Mucosa of descending colon (tissue), 3 donors: ENCODE measurements at regions not wholly inside any gene's neighbourhood (a gene's known extent, or its start where the extent isn't known, plus 50 kb on each side); places are given as distances from the start of the nearest gene placed in this dataset.

Experiments
- ATAC-seq: fragments of 200-7000 bp; cut with Tn5 transposase; one replicate; pipeline ENCODE4 v1.9.1; 2020; ENCODE audit warnings: mild to moderate bottlenecking, moderate library complexity
- DNase-seq, 3 donors: peaks; one replicate each; pipeline ENCODE4 v3.0.0-alpha.2; 2020
- H3K36me3 ChIP-seq: fragments of 200-600 bp; one replicate; pipeline ENCODE4 v1.8.0; 2021; ENCODE audit warnings: low read depth, mild to moderate bottlenecking
- H3K4me1 ChIP-seq: fragments of 200-600 bp; one replicate; pipeline ENCODE4 v1.8.0; 2021; ENCODE audit warnings: low read depth, mild to moderate bottlenecking
- H3K4me3 ChIP-seq: fragments of 200-600 bp; one replicate; pipeline ENCODE4 v1.8.0; 2021; ENCODE audit warnings: mild to moderate bottlenecking
- H3K9me3 ChIP-seq: fragments of 200-600 bp; one replicate; pipeline ENCODE4 v1.8.0; 2021; ENCODE audit warnings: mild to moderate bottlenecking
- intact Hi-C, 2 donors: fragments of 100-400 bp; cut with DNase I in 1 of 2; cut with micrococcal nuclease in 1 of 2; formaldehyde crosslinking; loops; one replicate each; pipeline versions ENCODE4 v1.11.0 to v1.11.1; 2022; cut with DNase I, micrococcal nuclease
- TF ChIP-seq, protein P1 (sequence below): fragments of 200-600 bp; IDR thresholded peaks from one replicate; pipeline ENCODE4 v1.8.0; 2022; ENCODE audit warnings: antibody characterized with exemption, mild to moderate bottlenecking
- donor health status: DM: no; HTN: no; CAD: no; lungs with moderate emphysema.
- donor health status: DM: no; HTN: no; CAD: no.
- donor health status: DM: no; HTN: yes; CAD: no.

DNA sequence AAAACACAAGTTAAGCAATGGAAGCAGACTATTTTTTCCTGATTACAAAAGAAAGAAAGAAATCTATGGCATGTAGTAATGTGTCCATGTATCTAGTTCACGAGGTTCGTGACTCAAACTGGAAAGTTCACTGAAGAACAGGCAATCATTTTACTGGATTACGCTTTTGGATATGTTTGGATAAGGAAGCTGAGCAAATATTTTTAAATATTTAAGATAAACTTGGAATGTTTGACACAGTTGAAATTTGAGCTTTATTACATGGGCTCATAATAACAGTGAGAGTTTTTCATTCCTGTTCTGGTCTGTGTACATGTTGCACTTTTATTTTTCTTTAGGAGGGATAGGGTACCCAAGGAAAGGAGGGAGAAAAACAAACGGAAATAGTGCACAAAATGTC is 244.2 kb upstream of the GK2 start:
- DNase-seq (no peak), ATAC-seq (peak; percentile 52)
- H3K36me3 ChIP-seq = no peaks in the 10 kb centered on the region
- TF ChIP-seq, protein P1, sequence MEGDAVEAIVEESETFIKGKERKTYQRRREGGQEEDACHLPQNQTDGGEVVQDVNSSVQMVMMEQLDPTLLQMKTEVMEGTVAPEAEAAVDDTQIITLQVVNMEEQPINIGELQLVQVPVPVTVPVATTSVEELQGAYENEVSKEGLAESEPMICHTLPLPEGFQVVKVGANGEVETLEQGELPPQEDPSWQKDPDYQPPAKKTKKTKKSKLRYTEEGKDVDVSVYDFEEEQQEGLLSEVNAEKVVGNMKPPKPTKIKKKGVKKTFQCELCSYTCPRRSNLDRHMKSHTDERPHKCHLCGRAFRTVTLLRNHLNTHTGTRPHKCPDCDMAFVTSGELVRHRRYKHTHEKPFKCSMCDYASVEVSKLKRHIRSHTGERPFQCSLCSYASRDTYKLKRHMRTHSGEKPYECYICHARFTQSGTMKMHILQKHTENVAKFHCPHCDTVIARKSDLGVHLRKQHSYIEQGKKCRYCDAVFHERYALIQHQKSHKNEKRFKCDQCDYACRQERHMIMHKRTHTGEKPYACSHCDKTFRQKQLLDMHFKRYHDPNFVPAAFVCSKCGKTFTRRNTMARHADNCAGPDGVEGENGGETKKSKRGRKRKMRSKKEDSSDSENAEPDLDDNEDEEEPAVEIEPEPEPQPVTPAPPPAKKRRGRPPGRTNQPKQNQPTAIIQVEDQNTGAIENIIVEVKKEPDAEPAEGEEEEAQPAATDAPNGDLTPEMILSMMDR = no peak
- H3K4me3 ChIP-seq = no peak overlapping the region
- peaks cover 3% of the 10 kb centered on the region for H3K9me3 ChIP-seq
- H3K4me1 ChIP-seq = peaks cover 7% of the 10 kb centered on the region
- intact Hi-C loops = no loop called here

DNA sequence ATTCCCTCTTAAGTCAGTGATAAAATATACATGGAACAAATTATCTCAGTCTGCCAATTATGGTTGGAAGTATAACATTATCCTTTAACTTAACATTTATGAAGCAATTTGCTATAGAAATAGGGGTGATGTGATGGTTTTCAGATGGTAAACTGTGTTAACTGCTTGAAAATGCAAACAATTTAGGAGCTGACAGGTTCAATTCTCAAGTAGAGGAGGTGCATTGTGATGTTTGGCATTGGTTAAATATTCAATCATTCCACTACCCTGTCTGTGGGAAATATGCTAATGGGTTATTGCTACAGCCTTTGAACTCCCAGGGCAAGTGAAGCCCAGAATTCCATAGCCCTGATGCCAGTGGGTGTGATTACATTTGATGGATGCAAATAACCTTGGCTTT is 243.4 kb upstream of the GK2 start:
- DNase-seq (no peak), ATAC-seq (no peak)
- no peaks in the 10 kb centered on the region for H3K36me3 ChIP-seq
- H3K4me1 ChIP-seq = peaks cover 7% of the 10 kb centered on the region
- intact Hi-C loops = no loop called here
- TF ChIP-seq, protein P1 = no peak
- no peaks in the 10 kb centered on the region for H3K9me3 ChIP-seq
- no peak overlapping the region for H3K4me3 ChIP-seq

DNA sequence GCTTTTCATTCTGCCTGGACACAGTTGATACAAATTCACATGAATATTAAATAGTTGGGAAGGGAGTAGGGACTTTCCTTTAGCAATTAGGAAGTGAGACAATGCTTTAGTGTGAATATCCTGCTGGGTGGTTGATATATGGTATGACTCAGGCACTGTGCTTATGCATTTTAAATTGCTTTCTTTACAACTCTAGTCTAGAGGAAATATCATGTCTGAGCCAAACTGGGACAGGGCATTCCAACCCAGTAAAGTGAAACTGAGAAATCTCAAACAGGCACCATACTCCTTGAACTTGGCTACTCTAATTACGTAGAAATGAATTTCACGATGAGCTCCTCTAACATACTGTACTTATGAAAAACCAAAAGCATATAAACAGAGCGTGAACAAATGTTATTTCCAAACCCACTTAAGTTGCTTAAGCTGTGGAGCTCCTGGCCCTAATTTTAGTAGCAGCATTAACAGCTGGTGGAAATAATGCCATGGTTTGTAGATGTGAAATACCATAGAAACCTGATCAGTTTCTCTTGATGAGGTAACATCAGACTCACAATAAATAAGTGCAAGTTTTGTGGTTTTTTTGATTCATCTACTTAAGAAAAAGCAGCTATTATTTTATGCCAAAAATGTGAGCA is 242.9 kb upstream of the GK2 start:
- Histone ChIP-seq H3K4me3 (no peak overlapping the region), H3K36me3 (no peaks in the 10 kb centered on the region), H3K9me3 (no peaks in the 10 kb centered on the region), H3K4me1 (peaks cover 7% of the 10 kb centered on the region)
- ATAC-seq = peak; percentile 91
- intact Hi-C loops = no loop called here
- TF ChIP-seq, protein P1 = no peak
- no peak for DNase-seq

DNA sequence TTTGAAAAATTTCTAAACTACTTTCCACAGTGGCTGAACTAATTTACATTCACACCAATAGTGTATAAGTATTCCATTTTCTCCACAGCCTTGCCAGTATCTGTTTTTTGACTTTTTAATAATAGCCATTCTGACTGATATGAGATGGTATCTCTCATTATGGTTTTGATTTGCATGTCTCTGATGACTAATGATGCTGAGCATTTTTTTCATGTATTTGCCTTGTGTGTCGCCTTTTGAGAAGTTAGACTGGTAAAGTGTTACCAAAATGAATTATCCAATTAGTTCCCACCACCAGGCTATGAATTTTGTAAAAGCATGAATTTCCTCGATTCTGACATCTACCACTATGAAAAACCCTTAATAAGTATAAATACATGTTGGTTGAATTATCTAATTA is 242.2 kb upstream of the GK2 start:
- DNase-seq (no peak), ATAC-seq (no peak)
- Histone ChIP-seq H3K36me3 (no peaks in the 10 kb centered on the region), H3K4me1 (peaks cover 7% of the 10 kb centered on the region), H3K4me3 (no peak overlapping the region), H3K9me3 (no peaks in the 10 kb centered on the region)
- TF ChIP-seq, protein P1 = no peak
- intact Hi-C loops = no loop called here

DNA sequence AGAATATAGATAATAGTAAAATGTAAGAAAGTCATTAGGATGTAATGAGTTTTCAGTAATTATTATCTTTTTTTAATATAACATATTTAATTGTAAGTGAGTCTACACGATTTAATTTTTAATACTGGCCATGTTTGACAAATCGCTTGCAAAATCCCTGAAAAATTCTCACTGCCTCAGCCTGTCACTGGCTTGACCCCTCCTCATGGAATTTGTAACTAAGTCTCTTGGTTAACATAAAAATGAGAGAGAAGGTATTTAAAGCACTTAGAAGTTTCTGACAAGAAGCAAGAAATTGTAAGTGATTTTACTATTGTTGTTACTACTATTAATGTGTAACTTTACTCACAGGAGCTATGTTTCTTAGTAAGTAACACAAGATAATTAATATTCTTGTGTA is 237.9 kb upstream of the GK2 start:
- Histone ChIP-seq H3K4me1 (no peaks in the 10 kb centered on the region), H3K9me3 (no peaks in the 10 kb centered on the region), H3K36me3 (no peaks in the 10 kb centered on the region), H3K4me3 (no peak overlapping the region)
- intact Hi-C loops = no loop called here
- ATAC-seq (no peak), DNase-seq (no peak)
- TF ChIP-seq, protein P1 = no peak

DNA sequence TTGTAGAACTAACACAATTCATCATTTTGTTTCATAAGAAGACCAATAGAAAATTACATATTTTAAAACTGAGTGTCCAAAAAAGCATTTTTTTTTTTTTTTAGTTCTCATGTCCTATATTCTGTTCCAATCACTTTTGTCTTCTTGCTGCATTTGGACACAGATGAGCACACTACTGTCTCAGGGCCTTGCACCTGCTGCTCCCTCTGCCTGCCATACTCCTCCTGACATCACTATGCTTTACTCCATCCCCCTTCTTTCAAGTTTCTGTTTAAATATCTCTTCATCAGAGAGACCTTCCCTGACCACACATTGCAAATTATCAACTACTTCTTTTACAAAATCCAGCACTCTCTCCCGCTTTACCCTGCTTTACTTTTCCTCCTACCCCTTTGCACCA is 230.7 kb upstream of the GK2 start:
- intact Hi-C loops = no loop called here
- no peak for ATAC-seq
- Histone ChIP-seq H3K4me3 (no peak overlapping the region), H3K36me3 (no peaks in the 10 kb centered on the region), H3K9me3 (no peaks in the 10 kb centered on the region), H3K4me1 (no peaks in the 10 kb centered on the region)
- TF ChIP-seq, protein P1 = no peak
- DNase-seq = no peak
